ENCODE measurements at regions not wholly inside any gene's neighbourhood (a gene's known extent, or its start where the extent isn't known, plus 50 kb on each side); places are given as distances from the start of the nearest gene placed in this dataset.

DNA sequence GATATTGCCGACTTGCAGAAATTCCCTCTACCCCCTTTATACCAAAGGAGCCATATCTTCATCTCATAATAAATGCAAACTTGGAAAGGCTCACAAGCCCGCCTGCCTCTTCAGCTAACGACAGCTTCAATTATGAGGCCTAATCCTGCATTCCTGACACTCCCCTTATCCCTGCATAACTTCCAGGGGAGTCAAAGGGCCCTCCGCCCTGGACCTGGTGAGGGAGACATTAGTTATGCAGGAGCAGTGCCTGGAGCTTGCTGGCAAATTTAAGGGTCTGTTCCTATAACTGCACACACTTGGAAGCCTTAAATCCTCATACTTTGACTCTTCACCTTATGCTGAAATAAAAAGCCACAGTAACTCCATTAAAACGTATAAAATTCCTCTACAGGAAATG is 617.9 kb downstream of the BNC2 start:
- TF ChIP-seq, protein P1, sequence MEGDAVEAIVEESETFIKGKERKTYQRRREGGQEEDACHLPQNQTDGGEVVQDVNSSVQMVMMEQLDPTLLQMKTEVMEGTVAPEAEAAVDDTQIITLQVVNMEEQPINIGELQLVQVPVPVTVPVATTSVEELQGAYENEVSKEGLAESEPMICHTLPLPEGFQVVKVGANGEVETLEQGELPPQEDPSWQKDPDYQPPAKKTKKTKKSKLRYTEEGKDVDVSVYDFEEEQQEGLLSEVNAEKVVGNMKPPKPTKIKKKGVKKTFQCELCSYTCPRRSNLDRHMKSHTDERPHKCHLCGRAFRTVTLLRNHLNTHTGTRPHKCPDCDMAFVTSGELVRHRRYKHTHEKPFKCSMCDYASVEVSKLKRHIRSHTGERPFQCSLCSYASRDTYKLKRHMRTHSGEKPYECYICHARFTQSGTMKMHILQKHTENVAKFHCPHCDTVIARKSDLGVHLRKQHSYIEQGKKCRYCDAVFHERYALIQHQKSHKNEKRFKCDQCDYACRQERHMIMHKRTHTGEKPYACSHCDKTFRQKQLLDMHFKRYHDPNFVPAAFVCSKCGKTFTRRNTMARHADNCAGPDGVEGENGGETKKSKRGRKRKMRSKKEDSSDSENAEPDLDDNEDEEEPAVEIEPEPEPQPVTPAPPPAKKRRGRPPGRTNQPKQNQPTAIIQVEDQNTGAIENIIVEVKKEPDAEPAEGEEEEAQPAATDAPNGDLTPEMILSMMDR (IDR thresholded peaks at IDR 0.05; ENCODE audit: borderline replicate concordance, extremely low read depth, low read length, poor library complexity, severe bottlenecking): no peak
- no peak for TF ChIP-seq EZH2 (IDR thresholded peaks at IDR 0.05; ENCODE audit: borderline replicate concordance, low read depth, low read length, severe bottlenecking)

Data from DND-41 (cell line).